Stimulated activated CD8-positive, alpha-beta memory T cell treated with anti-CD3 and anti-CD28 coated beads, Interleukin-7, amount 100 ng/mL, for 4 hours (primary cell): ENCODE measurements at regions not wholly inside any gene's neighbourhood (a gene's known extent, or its start where the extent isn't known, plus 50 kb on each side); places are given as distances from the start of the nearest gene placed in this dataset.
"Not testable (repeated sequence)": the region's sequence is repeated elsewhere in the genome, so short reads cannot be mapped to it uniquely, and the experiment has no call there.

ENCODE experiments used
- DNase-seq, 2 donors: peaks; one replicate each; pipeline ENCODE4 v3.0.0-alpha.2; 2020; ENCODE audit warnings: low read depth in 2 of 2

GRCh38 chr7:35853194-35853593 is 52.3 kb downstream of the SEPTIN7 start:
- not testable (repeated sequence) for DNase-seq

- DNase-seq: no peak
These were observed 53.5 kb downstream of the SEPTIN7 start for GRCh38 chr7:35854311-35854710.

DNA sequence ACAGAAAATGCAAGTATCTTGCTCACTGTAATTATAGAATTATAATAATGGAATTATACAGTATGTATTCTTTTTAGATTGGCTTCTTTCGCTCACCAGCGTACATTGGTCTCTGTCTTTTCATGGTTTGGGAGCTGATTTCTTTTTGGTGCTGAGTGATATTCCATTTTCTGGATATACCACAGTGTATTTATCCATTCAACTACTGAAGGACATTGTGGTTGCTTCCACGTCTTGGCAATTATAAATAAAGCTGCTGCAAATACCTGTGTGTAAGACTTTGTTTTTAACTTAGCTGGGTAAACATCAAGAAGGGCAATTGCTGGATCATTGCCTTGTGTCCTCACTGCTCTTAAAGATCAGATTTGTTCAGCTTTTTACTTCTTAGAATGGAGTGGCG is 55.3 kb downstream of the SEPTIN7 start:
- no peak for DNase-seq

- DNase-seq: no peak
These were observed 59.8 kb downstream of the SEPTIN7 start for GRCh38 chr7:35860664-35861063.

GRCh38 chr7:35865287-35865686 is 64.4 kb downstream of the SEPTIN7 start:
- no peak for DNase-seq

- no peak for DNase-seq
These were observed 65.3 kb downstream of the SEPTIN7 start for GRCh38 chr7:35866186-35866585.

DNA sequence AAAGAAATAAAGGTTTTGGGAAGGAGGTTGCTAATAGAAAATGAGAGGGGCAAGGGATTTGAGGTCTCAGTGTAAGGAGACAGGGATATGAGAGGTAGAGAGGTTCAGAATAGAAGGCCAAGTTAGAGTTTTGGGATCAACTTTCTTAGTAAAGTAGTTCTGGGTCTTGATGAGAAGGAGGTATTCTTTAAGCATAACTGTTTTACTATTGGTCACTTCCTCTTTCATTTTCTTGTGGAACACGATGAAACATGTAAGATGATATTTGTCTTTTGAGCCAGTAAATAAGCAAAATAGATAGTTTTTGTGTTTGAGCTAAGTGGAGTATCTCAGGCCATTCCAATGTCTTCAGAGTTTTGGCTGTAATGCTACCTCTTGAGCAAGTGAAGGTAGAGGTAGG is 68.3 kb downstream of the SEPTIN7 start:
- DNase-seq: not testable (repeated sequence)

DNA sequence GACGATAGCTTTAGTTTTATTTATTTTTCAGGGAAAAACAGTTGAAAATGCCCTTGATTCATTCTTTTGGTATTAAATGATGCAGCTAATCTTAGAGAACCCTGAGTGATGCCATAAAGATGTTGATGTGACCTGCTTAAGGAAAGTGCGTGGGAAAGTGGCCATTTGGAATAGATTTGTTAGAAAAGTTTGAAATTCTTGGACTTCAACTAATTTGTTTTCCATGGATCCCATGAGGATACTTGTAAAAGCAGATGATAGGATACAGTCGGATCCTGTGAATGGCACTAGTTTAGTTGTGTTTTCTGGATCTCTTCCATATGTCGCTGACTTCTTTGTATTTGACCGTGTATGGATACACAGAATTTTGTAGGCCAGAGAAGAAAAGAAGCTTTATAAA is 69.0 kb downstream of the SEPTIN7 start:
- DNase-seq: no peak

DNA sequence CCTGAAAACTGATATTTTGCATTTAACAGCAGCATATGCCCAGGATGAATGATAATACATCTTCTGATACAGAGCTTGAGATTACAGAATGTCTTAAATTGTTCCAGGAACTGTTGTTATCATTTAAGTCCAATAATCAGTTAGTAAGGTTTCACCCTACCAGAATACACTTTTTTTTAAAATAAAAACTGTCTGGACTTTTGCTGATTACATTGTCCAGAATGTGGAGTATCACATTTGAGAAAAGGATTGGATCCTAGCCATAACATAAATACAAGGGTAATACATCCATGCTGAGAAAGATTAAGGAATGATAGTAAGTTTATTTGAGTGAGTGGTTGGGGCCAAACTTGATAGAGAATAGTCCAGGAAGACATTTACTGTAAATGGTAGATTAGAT is 71.0 kb downstream of the SEPTIN7 start:
- no peak for DNase-seq

- DNase-seq: no peak
These were observed 74.0 kb downstream of the SEPTIN7 start for GRCh38 chr7:35874886-35875285.

DNA sequence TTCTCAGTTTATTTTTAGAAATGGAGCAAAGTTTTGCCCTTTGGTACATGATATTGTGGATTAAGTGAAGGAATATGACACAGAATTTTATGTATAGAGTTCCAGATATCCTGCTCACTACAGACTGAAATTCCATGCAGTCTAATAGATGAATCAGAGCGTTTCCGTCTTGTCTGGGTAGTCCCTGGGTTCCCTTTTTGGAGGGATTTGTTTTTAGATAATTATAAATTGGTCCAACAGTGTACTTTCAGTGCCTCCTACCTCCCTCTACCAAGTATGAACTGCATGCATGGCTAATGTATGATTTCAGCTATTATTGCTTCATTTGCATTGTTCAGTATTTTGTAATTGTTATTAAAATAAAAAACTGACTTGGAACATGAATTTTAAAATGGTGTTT is 74.4 kb downstream of the SEPTIN7 start:
- no peak for DNase-seq

DNA sequence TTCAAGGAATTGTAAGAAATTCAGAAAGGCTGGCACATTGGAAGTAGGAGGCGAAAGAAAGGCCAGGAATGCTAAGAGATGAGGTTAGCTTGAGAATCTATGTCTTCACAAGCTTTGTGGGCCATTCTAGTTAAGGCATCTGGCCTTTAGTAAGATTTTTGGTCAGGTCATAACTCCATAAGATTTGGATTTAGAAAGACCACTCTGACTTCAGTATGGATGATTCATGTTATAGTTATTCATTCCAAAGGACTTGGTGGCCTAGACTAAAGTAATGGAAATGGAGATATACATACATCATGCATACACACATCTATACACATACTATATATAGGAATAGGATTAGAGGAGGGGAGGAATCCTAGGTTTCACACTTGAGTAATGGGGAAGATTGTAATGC is 77.5 kb downstream of the SEPTIN7 start:
- no peak for DNase-seq

DNA sequence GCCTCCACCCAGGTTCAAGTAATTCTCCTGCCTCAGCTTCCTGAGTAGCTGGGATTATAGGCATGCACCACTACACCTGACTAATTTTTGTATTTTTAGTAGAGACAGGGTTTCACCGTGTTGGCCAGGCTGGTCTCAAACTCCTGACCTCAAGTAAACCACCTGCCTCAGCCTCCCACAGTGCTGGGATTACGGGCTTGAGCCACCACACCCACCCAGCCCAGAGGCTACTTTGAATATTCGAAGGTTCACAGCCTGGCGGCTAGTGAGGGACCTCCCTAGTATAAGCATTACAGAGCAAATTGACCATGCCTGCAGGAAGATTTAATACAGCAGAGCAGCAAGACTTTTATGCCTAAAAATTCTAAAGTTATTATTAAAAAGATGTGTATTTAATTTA is 86.6 kb downstream of the SEPTIN7 start:
- not testable (repeated sequence) for DNase-seq

DNA sequence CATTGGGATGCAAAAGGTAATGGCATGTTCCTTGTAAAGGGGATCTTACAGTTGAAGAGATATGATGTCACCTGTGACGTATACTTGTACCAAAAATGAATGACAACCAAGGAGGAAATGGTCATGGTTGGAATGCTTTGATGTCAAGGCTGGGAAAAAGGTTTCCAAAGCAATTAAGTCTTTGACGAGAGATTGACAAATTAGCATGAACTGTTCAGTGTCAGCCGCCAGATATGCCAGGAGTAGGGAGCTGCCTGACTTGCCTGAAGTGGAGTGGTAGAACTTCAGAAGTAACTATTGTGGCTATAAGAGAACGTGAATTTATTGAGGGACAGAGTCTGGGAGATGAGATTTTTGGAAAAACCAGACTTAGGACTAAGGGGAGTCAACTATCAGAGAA is 88.1 kb downstream of the SEPTIN7 start:
- DNase-seq: no peak

GRCh38 chr7:35889870-35890269 is 89.0 kb downstream of the SEPTIN7 start:
- no peak for DNase-seq

GRCh38 chr7:35891004-35891830 is 90.4 kb downstream of the SEPTIN7 start:
- DNase-seq: no peak

DNA sequence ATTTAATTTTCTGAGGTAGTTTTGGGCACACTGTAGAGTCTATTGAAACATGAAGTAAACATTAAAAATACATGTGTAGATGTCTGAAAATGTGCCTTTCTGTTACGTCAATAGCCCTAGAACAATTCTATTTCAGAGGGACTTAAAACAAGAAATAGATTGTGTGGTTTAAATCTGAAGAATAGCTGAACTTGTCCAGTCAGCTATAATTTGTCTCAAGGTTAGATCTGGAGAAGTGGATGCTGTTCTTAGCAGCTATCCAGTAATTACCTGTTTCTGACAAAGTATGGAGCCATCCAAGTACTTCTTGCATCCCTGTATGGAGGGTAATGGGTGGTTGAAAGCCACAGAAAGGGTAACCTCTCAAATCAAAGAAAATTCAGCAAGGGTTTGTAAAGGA is 92.8 kb downstream of the SEPTIN7 start:
- DNase-seq: no peak

DNA sequence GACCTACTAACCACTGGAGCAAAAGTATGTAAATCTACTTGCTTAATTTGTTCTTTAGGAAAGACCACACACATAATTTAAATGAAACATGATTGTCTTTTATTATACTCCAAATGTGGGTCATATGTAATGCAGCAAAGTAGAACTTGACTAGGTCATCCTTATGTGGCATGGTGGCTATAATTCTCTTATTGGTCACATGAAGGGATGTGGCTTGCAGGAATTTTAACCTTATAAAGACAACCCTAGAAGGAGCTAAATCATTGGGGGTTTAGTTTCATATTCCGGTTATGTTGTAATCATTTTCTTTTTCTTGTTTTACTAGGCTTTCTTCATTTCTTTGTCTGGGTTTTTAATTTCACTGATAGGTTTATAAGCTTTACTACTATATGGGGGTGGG is 93.9 kb downstream of the SEPTIN7 start:
- DNase-seq: no peak

GRCh38 chr7:35900651-35901050 is 99.8 kb downstream of the SEPTIN7 start:
- no peak for DNase-seq

- DNase-seq: no peak
These were observed 104.7 kb downstream of the SEPTIN7 start for GRCh38 chr7:35905555-35905954.

- DNase-seq: peak; percentile 20 to 62
These were observed 105.5 kb downstream of the SEPTIN7 start for GRCh38 chr7:35906191-35906908.

DNA sequence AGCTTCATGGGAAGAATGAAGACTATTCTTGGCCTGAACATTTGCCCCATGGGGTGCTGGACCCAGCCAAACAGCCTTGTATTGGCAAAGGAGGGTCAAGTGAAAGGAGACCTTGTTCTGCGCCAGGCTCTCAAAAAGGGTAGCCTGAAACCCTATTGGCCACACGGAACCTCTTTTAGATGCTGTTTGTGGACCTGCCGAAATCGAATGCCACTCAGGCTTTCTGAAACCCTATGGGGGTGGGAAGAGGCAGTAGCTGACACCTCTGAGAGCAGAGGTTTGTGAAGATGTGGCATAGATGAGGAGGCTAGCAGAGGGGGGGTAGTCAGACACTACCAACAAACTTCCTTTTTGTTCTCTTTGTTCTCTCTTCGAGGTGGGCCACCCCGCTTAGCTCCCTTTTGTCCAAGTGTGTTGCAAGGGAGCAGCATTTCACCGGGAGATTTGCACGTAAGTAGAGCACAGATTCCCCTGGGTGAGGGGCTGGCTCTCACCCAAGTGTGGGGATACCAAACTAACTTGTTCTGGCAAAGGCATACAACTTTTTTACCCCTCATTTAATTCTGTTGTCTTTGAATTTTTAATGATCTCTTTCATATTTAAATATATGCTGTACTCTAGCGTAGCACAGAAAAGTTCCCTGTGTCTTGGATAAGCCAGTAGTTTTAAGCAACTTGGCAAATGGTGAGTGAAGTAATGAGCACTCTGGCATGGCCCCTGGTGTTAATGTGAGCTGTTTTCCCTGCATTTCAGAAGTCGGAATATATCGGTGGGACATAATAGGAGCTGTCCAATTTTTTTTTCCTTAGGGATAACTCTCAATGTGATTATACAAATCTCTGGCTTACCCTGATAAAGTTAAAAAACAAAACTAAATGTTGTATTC is 107.7 kb downstream of the SEPTIN7 start:
- DNase-seq: no peak
